H1 (cell line): ENCODE measurements at regions not wholly inside any gene's neighbourhood (a gene's known extent, or its start where the extent isn't known, plus 50 kb on each side); places are given as distances from the start of the nearest gene placed in this dataset.
A peak's percentile ranks its signal among the peaks of the same experiment; 100 is the strongest.

Source experiments
- CTCF ChIA-PET: fragments of 300-600 bp; sonication (Branson Sonifier 250); formaldehyde crosslinking; loops from one replicate; lab custom pipeline; 2021; ENCODE audit not compliant: partially characterized antibody; lab: Charles Lee
- POLR2A ChIA-PET: fragments of 300-600 bp; sonication (Branson Sonifier 250); formaldehyde crosslinking; loops from one replicate; lab custom pipeline; 2021; ENCODE audit warnings: inconsistent platforms; ENCODE audit not compliant: partially characterized antibody; lab: Charles Lee
- DNase-seq, 2 experiments: peaks; one replicate each; pipeline versions ENCODE4 v3.0.0 to v3.0.0-alpha.2; 2010 to 2022; ENCODE audit warnings: low spot score in 2 of 2, low read depth in 1 of 2, mixed read lengths in 1 of 2
- FAIRE-seq: peaks from 2 replicates; lab custom pipeline; 2011; peaks lifted over from hg19 to GRCh38; lab: Jason Lieb, UNC
- H2AFZ ChIP-seq: 2 replicates; pipeline ENCODE4 v1.8.1; 2012; ENCODE audit warnings: low read length, inconsistent platforms
- H2AK5ac ChIP-seq: 2 replicates; pipeline ENCODE4 v1.6.1; 2013; ENCODE audit warnings: low read depth, low read length
- H2BK120ac ChIP-seq: replicated peaks from 2 replicates; pipeline ENCODE3; 2013; ENCODE audit warnings: low read depth, low read length, inconsistent platforms
- H2BK12ac ChIP-seq: 2 replicates; pipeline ENCODE4 v1.6.1; 2013; ENCODE audit warnings: low read depth, low read length
- H2BK15ac ChIP-seq: 2 replicates; pipeline ENCODE4 v1.6.1; 2013; ENCODE audit warnings: low read length
- H2BK20ac ChIP-seq: 2 replicates; pipeline ENCODE4 v1.6.1; 2013; ENCODE audit warnings: low read length
- H2BK5ac ChIP-seq: 2 replicates; pipeline ENCODE4 v1.6.1; 2013; ENCODE audit warnings: low read depth, low read length
- H3K14ac ChIP-seq: 2 replicates; pipeline ENCODE4 v1.6.1; 2013; ENCODE audit warnings: inconsistent platforms; ENCODE audit not compliant: insufficient read length
- H3K18ac ChIP-seq: 2 replicates; pipeline ENCODE4 v1.6.1; 2013; ENCODE audit warnings: low read length; ENCODE audit errors: extremely low read depth
- H3K23ac ChIP-seq: 2 replicates; pipeline ENCODE4 v1.6.1; 2013; ENCODE audit warnings: inconsistent platforms; ENCODE audit not compliant: insufficient read length
- H3K23me2 ChIP-seq: 2 replicates; pipeline ENCODE4 v1.6.1; 2013; ENCODE audit warnings: low read depth, low read length
- H3K27ac ChIP-seq: 2 replicates; pipeline ENCODE4 v1.6.1; 2011; ENCODE audit warnings: low read depth, low read length, inconsistent platforms
- H3K27me3 ChIP-seq, 4 experiments: replicated peaks in 1 of 4; 1 replicate in 1 of 4; 2 replicates in 3 of 4; pipeline versions ENCODE4 v1.6.1 to v1.8.1; 2011 to 2013; ENCODE audit warnings: low read length in 3 of 4, mild to moderate bottlenecking in 3 of 4, inconsistent platforms in 2 of 4, mixed read lengths in 2 of 4, moderate library complexity in 1 of 4; ENCODE audit not compliant: control insufficient read depth in 3 of 4, insufficient read depth in 3 of 4; ENCODE audit errors: extremely low read depth in 1 of 4
- H3K36me3 ChIP-seq, 4 experiments: 2 replicates each; pipeline versions ENCODE4 v1.6.1 to v1.8.1; 2011 to 2013; ENCODE audit warnings: mild to moderate bottlenecking in 4 of 4, low read length in 3 of 4, moderate library complexity in 2 of 4, control low read depth in 1 of 4, inconsistent platforms in 1 of 4; ENCODE audit not compliant: insufficient read depth in 4 of 4, control insufficient read depth in 2 of 4
- H3K4ac ChIP-seq: replicated peaks from 2 replicates; pipeline ENCODE3; 2013; ENCODE audit warnings: low read length, low read depth, mixed read lengths, inconsistent platforms; ENCODE audit not compliant: insufficient read length
- H3K4me1 ChIP-seq, 4 experiments: replicated peaks in 1 of 4; 1 replicate in 1 of 4; 2 replicates in 3 of 4; pipeline versions ENCODE4 v1.6.1 to v1.8.1; 2011 to 2013; ENCODE audit warnings: low read length in 3 of 4, inconsistent platforms in 2 of 4, mixed read lengths in 1 of 4; ENCODE audit not compliant: insufficient read depth in 4 of 4, control insufficient read depth in 3 of 4
- H3K4me2 ChIP-seq, 2 experiments: 2 replicates each; pipeline versions ENCODE4 v1.6.1 to v1.8.1; 2011 to 2013; ENCODE audit warnings: low read depth in 2 of 2, low read length in 2 of 2, control low read depth in 1 of 2, inconsistent platforms in 1 of 2, mild to moderate bottlenecking in 1 of 2; ENCODE audit not compliant: insufficient read depth in 1 of 2
- H3K4me3 ChIP-seq, 4 experiments: fragments of 200-600, 300-600 bp in 1 of 4; sonication (generic), shearing (Covaris generic), sonication (Bioruptor Twin) in 1 of 4; 2 replicates each; pipeline versions ENCODE4 v1.5.1 to v1.8.1; 2011 to 2016; ENCODE audit warnings: low read length in 4 of 4, low read depth in 3 of 4, control low read depth in 2 of 4, inconsistent platforms in 2 of 4, mild to moderate bottlenecking in 2 of 4, mixed read lengths in 1 of 4, moderate library complexity in 1 of 4; ENCODE audit not compliant: insufficient read depth in 2 of 4; ENCODE audit errors: extremely low read depth in 1 of 4
- H3K56ac ChIP-seq: replicated peaks from 2 replicates; pipeline ENCODE3; 2013; ENCODE audit warnings: low read depth, mild to moderate bottlenecking, mixed read lengths, low read length, inconsistent platforms; ENCODE audit not compliant: insufficient read length
- H3K79me1 ChIP-seq: 2 replicates; pipeline ENCODE4 v1.6.1; 2013; ENCODE audit warnings: low read depth, low read length, control low read depth
- H3K79me2 ChIP-seq, 2 experiments: 2 replicates each; pipeline versions ENCODE4 v1.6.1 to v1.8.1; 2012 to 2013; ENCODE audit warnings: low read length in 2 of 2, mild to moderate bottlenecking in 2 of 2, inconsistent platforms in 1 of 2; ENCODE audit not compliant: insufficient read depth in 2 of 2, control insufficient read depth in 1 of 2
- H3K9ac ChIP-seq, 4 experiments: replicated peaks in 1 of 4; 1 replicate in 1 of 4; 2 replicates in 3 of 4; pipeline versions ENCODE4 v1.6.1 to v1.8.1; 2011 to 2013; ENCODE audit warnings: low read depth in 3 of 4, low read length in 3 of 4, control low read depth in 2 of 4, mild to moderate bottlenecking in 2 of 4, moderate library complexity in 2 of 4, inconsistent platforms in 1 of 4; ENCODE audit errors: extremely low read depth in 1 of 4
- H3K9me3 ChIP-seq, 2 experiments: 2 replicates each; pipeline versions ENCODE4 v1.6.1 to v1.8.1; 2012 to 2013; ENCODE audit warnings: mild to moderate bottlenecking in 2 of 2, moderate library complexity in 2 of 2, control low read depth in 1 of 2, inconsistent platforms in 1 of 2, low read depth in 1 of 2, low read length in 1 of 2, mixed read lengths in 1 of 2; ENCODE audit not compliant: insufficient read depth in 2 of 2
- H4K20me1 ChIP-seq, 2 experiments: replicated peaks in 1 of 2; 2 replicates each; pipeline versions ENCODE3 to v1.8.1; 2011 to 2013; ENCODE audit warnings: inconsistent platforms in 2 of 2, low read length in 2 of 2, mild to moderate bottlenecking in 1 of 2; ENCODE audit not compliant: insufficient read depth in 2 of 2, control insufficient read depth in 1 of 2
- H4K5ac ChIP-seq: 2 replicates; pipeline ENCODE4 v1.6.1; 2013; ENCODE audit warnings: low read length, low read depth, mixed read lengths, inconsistent platforms; ENCODE audit not compliant: insufficient read length
- H4K8ac ChIP-seq: 2 replicates; pipeline ENCODE4 v1.8.0; 2013; ENCODE audit warnings: mild to moderate bottlenecking, moderate library complexity, low read length, inconsistent platforms; ENCODE audit not compliant: insufficient read depth; ENCODE audit errors: extremely low read depth
- H4K91ac ChIP-seq: replicated peaks from 2 replicates; pipeline ENCODE3; 2013; ENCODE audit warnings: low read length, mixed read lengths, inconsistent platforms; ENCODE audit not compliant: insufficient read length
- ASH2L ChIP-seq: fragments of 200-600, 300-600 bp; sonication (generic); IDR thresholded peaks from one replicate; pipeline ENCODE4 v1.7.1; 2017; ENCODE audit warnings: low read length
- EGR1 ChIP-seq: IDR thresholded peaks from 2 replicates; pipeline ENCODE4 v1.6.1; 2011; ENCODE audit warnings: low read depth, low read length, borderline replicate concordance
- EP300 ChIP-seq, 2 experiments: IDR thresholded peaks; 1 replicate in 1 of 2; 2 replicates in 1 of 2; pipeline ENCODE4 v1.6.1; 2011 to 2012; ENCODE audit warnings: low read depth in 2 of 2, low read length in 2 of 2, mild to moderate bottlenecking in 2 of 2, borderline replicate concordance in 1 of 2, inconsistent platforms in 1 of 2, moderate library complexity in 1 of 2
- EZH2 ChIP-seq: fragments of 200-600 bp; sonication (generic); IDR thresholded peaks from 2 replicates; pipeline ENCODE4 v1.7.1; 2012; ENCODE audit warnings: low read depth, mild to moderate bottlenecking, moderate library complexity, low read length, inconsistent platforms; ENCODE audit not compliant: severe bottlenecking
- FOSL1 ChIP-seq: IDR thresholded peaks from 2 replicates; pipeline ENCODE4 v1.6.1; 2011; ENCODE audit warnings: mild to moderate bottlenecking, low read depth, low read length, moderate library complexity; ENCODE audit not compliant: insufficient read depth
- HDAC2 ChIP-seq, 2 experiments: fragments of 300-600 bp in 1 of 2; sonication (generic) in 1 of 2; IDR thresholded peaks; 2 replicates each; pipeline ENCODE4 v1.6.1; 2011 to 2012; ENCODE audit warnings: low read depth in 2 of 2, low read length in 2 of 2, mild to moderate bottlenecking in 2 of 2, moderate library complexity in 2 of 2, borderline replicate concordance in 1 of 2, inconsistent platforms in 1 of 2
- KDM1A ChIP-seq: fragments of 200-600, 300-600 bp; sonication (generic); IDR thresholded peaks from 2 replicates; pipeline ENCODE4 v1.7.1; 2016; ENCODE audit warnings: mild to moderate bottlenecking, low read length, borderline replicate concordance
- PHF8 ChIP-seq: fragments of 200-600 bp; sonication (generic); conservative IDR thresholded peaks from 2 replicates; pipeline ENCODE4 v1.7.1; 2012; ENCODE audit warnings: low read depth, mild to moderate bottlenecking, inconsistent platforms, low read length, moderate library complexity
- RFX5 ChIP-seq: IDR thresholded peaks from 2 replicates; pipeline ENCODE4 v1.6.1; 2011; ENCODE audit warnings: low read depth, low read length, improper control_type of control experiment, borderline replicate concordance
- ZNF274 ChIP-seq: IDR thresholded peaks from 2 replicates; pipeline ENCODE4 v1.7.0; 2012; ENCODE audit warnings: low read length, borderline replicate concordance; ENCODE audit errors: extremely low read depth
- WGBS, 2 experiments: shearing (Covaris generic) in 1 of 2; methylation state at CpG; one replicate each; pipeline versions ENCODE4 v1.1.6 to v1.1.7; 2013 to 2015; ENCODE audit warnings: low lambda C conversion rate in 2 of 2, mixed read lengths in 2 of 2, inconsistent platforms in 1 of 2, low coverage in 1 of 2, missing lambda C conversion rate in 1 of 2; ENCODE audit not compliant: insufficient replicate concordance in 2 of 2, insufficient coverage in 1 of 2, insufficient read length in 1 of 2; ENCODE audit errors: extremely low coverage in 1 of 2, missing lambda C conversion rate in 1 of 2; 5-methylcytosine and 5-hydroxymethylcytosine counted together

GRCh38 chr11:24406389-24406788 lies 90.5 kb upstream of the LUZP2 start:
- WGBS, 2 experiments = 95% methylated on average over 6 of the region's 6 CpGs; no CpG with 5 or more reads in 1 of the 2 experiments
- Histone ChIP-seq H4K20me1 (no peaks in the 10 kb centered on the region), H2BK12ac (no peak overlapping the region), H3K9me3 (no peaks in the 10 kb centered on the region), H3K4me2 (no peak overlapping the region), H3K14ac (no peak overlapping the region), H3K4me3 (no peak overlapping the region), H3K79me2 (no peaks in the 10 kb centered on the region), H2BK120ac (no peak overlapping the region), H3K18ac (no peak overlapping the region), H3K9ac (no peak overlapping the region), H3K4ac (no peak overlapping the region), H2BK20ac (no peak overlapping the region), H3K4me1 (no peaks in the 10 kb centered on the region; a peak in 1 of 7 replicates), H4K91ac (no peak overlapping the region), H2BK15ac (no peak overlapping the region), H2AFZ (peak overlapping the region; percentile 63; the same call in 1 of the 2 replicates), H2BK5ac (no peak overlapping the region), H3K56ac (no peak overlapping the region), H3K27ac (no peak overlapping the region), H4K5ac (no peak overlapping the region), H4K8ac (no peak overlapping the region), H3K23me2 (no peaks in the 10 kb centered on the region), H3K79me1 (no peaks in the 10 kb centered on the region), H2AK5ac (no peak overlapping the region), H3K23ac (no peak overlapping the region), H3K36me3 (no peaks in the 10 kb centered on the region), H3K27me3 (no peaks in the 10 kb centered on the region)
- DNase-seq = no peak
- FAIRE-seq = peak; percentile 28
- no peak for TF ChIP-seq EP300 (IDR thresholded peaks at IDR 0.05; ENCODE audit: borderline replicate concordance in 1 of 2, low read depth in 2 of 2, low read length in 2 of 2)
- no peak for TF ChIP-seq HDAC2 (IDR thresholded peaks at IDR 0.05; ENCODE audit: borderline replicate concordance in 1 of 2, low read depth in 2 of 2, low read length in 2 of 2)
- TF ChIP-seq RFX5 = no peak
- TF ChIP-seq EGR1 = no peak
- TF ChIP-seq FOSL1 = no peak
- TF ChIP-seq EZH2 = no peak
- TF ChIP-seq PHF8 = no peak
- no peak for TF ChIP-seq ZNF274
- no peak for TF ChIP-seq KDM1A
- no peak for TF ChIP-seq ASH2L
- ChIA-PET POLR2A (no interaction called here), CTCF (interaction anchor here (0.9 to 1.0 kb wide), 2 partner anchors 9 to 547 kb away, joined by 3 read pairs; no protein-coding TSS in a partner anchor)
